GM19372 (cell line): ENCODE measurements at regions not wholly inside any gene's neighbourhood (a gene's known extent, or its start where the extent isn't known, plus 50 kb on each side); places are given as distances from the start of the nearest gene placed in this dataset.

Source experiments
- ATAC-seq: cut with Tn5 transposase; IDR thresholded peaks from one replicate; pipeline ENCODE4 v1.9.1; 2021; ENCODE audit warnings: mild to moderate bottlenecking, low read depth, moderate library complexity; ENCODE audit not compliant: unreplicated experiment

DNA sequence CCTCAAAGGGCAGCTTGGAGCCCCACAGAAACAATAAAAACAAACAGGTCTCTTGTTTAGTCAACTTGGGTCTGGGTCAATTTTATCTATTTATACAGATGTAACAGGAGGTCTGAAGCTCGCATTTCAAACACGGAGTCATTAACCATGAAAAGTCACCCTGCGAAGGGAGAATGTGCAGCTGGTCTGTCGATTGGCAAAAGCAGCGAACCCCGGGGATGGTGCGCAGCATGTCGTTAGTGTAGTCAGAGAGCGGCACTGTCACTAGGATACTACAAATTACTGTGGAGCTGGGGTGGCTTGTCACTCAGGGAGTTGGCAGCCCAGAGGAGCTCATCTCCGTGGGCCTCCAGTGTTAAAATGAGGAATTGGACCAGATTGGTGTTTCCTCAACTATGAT lies 190.4 kb upstream of the ARG1 start:
- no peak for ATAC-seq

DNA sequence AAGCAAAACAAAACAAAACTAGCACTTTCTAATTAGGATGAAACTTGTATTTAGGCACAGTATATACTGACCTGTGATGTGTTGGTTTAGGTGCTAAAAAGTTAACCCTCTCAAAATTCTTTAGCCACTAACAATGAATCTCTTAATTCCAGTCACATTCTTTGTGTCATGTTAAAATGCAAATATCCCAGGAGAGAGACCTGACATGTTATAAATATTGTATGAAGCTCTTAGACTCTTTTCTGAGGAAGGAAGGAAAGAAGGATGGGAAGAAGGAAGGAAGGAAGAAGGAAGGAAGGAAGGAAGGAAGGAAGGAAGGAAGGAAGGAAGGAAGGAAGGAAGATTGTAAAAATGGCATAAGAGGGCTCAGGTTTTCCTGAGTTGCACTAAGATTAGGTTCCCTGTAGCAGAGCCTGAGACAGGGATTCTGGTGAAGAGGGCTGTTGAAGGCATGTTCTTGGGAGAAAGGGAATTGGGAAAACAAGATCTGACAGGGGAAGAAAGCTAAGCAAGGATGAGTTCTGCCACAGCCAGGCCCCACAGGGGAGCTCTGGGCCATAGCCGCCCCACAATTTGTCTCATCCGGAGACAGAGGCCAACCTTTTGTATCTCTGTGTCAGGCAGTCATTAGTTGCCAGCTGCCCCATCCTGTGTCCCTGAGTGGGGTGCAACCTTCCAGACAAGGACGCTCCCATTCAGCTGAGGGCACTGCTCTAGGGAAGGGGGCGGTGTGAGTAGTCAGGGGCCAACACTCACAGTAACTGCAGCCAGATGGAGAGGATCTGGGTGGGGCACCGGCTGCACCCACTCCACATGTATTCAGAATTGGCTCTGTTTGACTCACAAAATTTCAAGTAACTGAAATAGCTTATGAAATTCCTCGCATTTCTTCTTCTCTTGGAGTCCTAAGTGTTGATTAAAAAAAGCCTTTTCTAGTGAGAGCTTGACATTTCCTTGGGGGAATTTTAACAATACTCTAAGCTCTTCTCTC lies 189.3 kb upstream of the ARG1 start:
- ATAC-seq = no peak

DNA sequence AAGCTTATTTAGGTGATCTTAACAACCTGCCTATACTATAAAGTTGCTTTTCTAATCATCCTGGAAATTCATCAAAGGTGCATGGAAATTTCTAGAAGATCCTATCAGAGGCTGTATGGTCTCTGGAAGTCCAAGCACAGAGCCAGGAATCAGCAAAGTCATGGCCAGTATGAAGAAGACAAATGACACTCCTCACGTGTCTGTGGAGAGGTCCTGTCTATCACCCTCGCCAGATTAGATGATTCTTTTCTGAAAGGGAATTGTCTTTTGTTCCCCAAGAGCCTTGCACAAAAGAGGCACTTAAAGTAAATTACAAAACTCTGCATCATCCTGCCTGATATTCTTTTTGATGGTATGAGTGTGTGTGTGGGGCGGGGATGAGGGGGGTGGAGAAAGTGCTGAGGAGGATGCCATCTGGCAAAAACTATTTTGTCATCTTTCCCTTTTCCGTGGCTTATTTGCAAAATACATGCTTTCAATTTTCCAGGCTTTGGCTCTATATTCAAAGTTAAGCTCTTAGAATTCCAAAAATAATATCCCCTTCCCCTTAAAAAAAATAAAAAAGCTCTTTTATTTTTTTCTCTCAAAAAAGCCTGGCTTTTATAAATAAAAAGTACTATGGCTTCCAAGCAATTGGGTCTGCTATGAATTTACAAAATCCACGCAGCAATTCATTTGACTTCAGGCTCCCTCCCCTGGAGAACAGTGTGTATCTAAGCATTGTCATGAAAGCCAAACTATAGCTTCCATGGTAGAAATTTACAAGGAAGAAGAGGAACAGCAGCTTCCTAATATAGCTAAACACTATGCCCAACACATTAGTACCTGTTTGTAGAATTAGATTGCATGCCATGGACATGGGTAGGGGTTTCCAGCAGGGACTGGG lies 185.2 kb upstream of the ARG1 start:
- ATAC-seq = no peak

DNA sequence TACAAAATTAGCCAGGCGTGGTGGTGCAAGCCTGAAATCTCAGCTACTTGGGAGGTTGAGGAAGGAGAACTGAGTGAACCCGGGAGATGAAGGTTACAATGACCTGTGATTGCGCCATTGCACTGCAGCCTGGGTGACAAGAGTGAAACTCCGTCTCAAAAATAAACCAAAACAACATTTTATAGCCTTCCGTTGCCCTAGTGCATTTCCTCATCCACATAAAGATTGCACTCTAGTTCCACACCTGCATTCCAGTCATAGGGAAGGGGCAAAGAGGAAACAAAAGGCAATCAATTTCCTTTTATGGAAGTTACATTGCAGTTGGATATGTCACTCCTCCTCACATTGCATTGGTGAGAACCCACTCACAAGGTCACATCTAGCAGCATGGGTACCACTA lies 182.7 kb upstream of the ARG1 start:
- no peak for ATAC-seq

DNA sequence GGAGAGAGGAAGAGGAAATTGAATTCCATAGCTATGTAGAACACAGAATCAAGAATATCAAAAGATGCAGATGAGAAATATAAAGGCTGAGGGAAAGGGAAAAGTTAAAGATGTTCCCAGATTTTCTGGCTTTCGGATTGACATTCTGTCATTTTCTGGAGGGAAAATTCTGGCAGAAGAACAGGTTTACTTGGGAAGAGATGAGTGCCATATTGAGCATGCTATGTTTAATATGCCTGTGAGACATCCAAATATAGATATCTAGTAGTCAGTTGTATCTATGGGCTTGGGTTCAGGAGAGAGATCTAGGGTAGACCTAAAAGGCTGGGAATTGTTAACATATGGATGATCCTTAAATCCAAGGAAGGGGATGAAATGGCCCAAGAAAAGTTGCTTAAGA lies 181.9 kb upstream of the ARG1 start:
- no peak for ATAC-seq

DNA sequence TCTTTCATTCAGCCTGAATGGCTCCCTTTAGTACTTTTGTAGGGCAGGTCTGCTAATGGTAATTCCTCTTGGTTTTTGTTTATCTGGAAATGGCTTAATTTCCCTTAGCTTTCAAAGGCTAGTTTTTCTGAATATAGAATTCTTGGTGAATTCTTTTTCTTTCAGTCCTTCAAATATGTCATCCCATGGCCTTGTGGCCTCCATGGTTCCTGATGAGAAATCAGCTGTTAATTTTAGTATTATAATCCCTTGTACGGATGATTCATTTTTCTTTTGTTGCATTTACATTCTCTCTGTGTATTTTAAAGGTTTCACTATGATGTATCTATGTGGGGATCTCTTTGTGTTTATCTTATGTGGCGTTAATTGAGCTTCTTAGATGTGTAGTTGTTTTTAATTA lies 179.6 kb upstream of the ARG1 start:
- ATAC-seq = no peak

DNA sequence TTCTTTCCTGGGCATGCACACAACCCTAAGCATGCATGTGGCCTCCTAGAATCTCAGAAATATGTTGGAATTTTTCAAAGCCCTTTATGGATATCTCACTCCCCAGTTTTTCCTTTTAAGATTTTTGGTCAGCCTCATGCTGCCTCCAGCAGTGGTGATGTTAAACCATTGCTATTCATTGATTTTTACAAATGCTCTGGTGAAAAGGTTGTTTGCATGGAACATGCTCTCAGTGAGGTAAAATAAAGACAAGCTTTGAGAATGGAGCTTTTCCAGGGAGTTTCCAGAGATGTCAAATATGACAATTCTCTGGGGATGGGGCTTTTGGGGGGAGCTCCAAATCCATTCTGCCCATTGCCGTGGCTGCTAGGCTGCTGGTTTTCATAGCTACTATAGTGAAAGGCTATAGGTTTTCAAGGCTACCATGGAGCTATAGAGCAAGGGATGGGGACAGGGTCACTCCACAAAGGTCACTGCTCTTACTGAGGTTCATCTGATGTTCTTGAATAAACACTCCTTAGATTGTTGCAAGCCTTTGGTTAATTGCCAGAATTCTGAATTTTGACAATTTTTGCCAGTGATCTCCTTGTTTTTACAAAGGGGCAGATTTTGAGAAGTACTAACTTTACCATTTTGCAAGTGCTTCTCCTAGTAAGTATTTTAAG lies 178.1 kb upstream of the ARG1 start:
- ATAC-seq = no peak

DNA sequence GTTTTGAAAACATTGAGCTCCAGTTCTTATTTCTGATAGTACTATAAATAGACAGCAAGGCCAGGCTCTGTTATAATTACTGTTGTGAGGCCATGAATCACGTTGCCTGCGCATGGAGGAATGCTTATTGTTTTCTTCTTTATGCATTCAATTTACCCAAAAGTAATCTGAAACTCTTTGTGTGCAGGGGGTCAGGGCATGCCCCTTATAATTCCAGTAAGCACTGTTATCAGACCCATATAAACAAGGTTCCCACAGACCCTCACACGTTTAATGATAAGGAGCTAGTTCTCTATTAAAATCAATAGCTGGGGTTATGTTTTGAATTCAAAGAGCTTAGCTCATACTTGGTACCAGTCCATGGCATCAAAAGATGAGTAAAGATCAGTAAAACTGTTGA lies 174.8 kb upstream of the ARG1 start:
- no peak for ATAC-seq

DNA sequence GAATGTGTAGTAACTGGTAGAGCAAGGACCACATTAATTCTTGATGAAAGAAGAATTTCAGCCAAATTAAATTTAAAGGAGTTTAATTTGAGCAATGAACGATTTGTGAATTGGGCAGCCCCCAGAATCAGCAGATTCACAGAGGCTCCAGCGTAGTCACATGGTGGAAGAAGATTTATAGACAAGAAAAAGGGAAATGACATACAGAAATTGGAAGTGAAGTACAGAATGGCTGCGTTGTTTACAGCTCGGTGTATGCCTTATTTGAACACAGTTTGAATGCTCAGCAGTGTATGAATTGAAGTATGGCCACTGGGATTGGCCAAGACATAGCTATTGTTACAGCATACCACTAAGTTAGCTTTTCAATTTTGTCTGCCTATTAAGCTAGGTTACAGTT lies 173.6 kb upstream of the ARG1 start:
- ATAC-seq = no peak

DNA sequence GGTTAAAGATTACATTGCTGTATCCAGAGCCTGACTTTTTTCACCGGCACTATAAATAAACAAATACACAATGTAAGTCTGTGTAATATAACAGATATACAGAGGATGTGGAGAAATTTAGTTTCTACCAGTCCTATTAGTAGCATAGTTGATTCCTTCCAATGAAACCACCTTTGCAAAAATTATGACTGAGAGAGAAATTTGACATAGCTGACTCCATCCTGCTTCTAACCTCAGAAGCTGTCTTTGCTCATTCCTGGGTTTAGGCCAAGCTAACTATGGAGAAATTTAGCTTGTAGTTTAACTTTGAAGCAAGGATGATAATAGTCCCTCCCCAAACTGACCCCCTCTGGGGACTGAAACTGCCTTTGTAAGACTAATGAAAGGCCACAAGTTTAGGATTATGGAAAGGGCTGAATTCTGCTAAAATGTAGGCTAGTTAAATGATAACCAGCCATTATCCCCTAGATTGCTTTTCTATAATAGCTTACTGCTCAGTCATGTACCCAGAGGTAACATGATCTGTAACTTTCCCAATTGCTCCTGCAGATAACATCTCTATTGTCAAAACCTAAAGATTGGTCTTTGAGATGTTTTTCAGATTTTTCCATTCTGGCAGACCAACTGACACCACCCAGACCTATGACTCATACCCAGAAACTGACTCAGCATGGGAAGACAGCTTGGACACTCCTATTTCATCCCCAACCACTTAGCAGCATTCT lies 172.8 kb upstream of the ARG1 start:
- no peak for ATAC-seq

DNA sequence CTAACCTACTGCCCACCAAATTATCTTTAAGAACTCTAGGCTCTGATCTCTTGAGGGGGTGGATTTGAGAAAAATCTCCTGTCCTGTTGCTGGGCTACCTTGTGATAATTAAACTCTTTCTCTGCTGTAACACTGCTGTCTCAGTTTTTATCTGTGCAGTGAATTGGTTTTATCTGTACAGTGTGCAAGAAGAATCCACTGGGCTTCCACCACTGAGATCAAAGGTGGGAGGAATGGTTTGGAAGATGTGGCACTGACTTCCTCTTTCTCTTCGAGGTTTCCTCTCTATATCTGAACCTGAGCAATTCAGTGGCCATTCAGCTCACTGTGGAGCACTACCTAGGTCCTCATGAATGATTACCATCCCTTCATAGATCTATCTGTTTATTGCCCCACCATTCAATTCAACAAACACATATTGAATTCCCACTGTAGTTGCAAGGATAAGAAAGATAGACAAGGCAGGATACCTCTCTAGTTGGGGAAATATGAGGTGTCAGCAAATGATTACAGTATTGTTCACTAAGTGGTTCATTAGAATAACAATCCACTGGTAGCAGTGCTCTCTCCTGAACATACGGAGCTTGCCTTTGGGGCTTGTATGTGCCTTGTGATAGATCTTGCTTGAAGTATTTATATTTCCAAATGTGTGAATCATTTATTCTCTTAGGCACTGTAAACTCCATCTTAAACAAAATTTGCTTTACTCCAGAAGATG lies 172.1 kb upstream of the ARG1 start:
- no peak for ATAC-seq

DNA sequence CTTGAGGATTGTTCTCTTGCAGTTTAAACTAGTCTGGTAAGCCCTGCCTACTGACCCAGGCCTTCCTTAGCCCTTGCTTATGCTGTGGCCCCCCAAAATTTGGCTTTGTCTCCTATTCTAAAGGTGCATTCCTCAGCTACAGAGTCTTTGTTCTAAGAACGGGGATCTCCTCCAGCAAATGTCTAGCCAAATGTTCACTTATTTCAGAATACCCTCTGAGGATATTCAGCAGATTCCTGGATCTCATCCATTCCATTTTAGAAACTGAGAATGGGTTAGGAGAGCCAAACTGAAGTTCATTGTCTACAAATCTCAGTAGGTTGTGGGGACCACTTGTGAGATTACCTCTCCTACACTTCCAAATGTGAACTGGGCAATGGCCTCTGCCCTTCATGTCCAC lies 164.2 kb upstream of the ARG1 start:
- no peak for ATAC-seq

DNA sequence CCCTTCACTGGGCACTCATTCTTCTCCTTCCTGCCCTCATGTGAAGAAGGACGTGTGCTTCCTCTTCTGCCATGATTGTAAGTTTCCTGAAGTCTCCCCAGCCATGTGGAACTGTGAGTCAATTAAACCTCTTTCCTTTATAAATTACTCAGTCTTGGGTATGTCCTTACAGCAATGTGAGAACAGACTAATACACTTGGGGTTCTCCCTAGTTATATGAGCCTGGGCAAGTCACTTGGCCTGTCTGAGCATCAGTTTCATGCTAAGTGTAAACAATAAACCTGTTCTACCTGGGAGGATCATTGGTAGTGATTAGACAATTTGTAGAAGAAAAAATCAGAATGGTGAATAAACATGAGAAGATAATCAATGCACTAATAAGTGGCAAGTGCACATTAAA lies 162.2 kb upstream of the ARG1 start:
- ATAC-seq = no peak

DNA sequence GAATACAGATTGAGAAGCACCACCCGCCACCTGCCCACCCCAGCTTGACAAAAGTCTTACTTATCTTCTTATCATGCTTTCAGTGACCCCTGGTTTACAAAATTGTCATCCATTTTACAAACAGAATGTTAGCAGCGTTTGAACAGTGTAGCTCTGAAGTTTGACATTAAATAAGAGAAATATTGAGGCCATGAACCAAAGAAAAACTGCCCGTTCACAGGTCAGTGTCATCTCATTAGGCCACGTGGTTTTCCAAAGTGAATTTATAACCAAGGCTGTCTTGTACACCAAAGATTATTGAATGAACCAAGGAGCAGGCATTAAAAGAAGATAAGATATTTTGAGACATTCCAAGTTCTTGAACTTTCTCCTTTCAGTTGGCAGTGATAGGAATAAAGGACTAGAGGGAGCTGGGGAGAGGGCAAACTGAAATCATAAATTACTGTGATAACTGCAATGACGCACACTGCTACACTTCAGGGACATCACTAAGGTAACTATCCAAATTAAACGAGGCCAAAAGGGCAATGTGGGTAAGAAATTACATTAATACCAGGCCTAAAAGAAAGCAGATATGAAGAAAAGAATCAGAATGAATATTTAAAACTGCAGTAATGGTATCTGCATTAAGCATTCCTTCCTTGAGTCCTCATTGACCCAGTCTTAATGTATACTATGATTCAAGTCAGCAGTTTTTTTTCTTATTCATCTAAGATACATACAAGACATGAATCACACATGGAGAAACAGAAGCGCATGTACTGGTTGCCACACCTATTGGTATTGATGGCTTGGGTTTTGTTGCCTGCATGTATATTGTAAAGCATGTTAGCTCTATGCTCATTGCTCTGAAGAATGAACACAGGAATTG lies 159.8 kb upstream of the ARG1 start:
- ATAC-seq = no peak

DNA sequence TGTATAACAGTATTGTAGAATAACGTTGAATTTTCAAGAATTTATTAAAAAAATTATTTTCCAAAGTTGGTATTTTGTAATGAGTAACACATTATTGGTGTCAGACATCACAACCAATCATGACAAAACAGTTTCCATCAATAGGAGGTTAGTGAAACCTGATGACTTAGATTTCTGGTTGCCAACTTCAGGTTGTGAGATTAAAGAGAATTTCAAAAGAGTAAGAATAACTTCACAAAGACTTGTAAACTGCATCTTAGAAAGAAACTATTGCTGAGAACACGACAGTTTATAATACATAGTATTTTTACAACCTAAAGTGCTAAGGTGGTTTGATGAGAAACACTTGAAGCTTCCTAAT lies 159.2 kb upstream of the ARG1 start:
- ATAC-seq = no peak

DNA sequence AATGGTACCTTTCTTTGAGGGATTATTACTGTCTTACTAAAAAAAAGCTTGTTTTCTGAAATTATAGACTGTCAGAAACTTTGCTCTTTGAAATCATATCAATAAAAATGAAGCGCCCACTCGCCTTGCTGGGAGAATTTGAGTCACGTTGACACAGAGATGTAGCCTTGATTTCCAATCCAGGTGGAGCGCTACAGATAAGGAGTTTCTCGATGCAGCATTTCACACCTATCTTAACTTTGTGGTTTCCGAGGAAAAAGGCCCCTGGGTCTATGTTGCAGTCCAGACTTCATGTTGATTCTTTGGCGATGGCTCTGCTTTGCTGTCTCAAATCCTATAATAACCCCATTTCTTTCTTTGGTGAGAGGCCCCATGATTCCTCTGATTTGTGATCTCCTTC lies 158.1 kb upstream of the ARG1 start:
- ATAC-seq = no peak

DNA sequence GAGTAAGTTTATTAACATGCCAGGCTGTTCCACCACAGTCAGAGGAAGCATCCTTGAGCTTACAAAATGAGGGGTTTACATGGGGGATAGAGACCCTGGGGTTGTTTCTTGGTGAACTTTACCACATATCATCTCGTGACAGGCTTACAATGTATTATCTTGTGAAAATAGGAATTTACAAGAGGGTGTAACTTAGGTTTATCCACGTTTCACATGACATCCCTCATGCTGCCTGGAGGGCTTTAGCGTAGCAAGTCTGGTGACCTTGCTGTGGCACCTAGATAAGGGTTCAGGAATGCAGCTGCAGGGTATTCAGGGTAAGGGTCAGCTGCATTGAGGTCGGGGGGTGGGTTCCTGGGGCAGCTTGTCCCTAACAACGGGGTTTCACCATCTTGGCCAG lies 154.6 kb upstream of the ARG1 start:
- no peak for ATAC-seq

DNA sequence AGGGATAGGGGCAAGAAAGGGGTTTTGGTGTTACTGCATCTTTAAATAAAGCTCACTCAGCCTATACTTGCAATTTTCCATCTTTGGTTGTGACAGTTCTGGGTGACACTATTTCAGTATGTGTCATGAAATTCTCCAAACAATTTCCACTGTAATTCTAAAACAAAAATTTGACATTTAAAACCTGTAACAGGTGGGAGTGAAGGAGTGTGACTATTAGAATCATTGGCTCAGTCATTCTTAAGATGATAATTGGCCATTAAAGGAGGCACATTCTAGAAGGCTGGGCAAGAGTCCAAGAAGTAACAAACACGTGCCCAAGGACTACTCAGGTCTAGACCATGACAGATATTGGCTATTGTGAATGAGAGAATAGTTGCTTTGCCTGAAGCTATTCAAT lies 153.3 kb upstream of the ARG1 start:
- no peak for ATAC-seq

DNA sequence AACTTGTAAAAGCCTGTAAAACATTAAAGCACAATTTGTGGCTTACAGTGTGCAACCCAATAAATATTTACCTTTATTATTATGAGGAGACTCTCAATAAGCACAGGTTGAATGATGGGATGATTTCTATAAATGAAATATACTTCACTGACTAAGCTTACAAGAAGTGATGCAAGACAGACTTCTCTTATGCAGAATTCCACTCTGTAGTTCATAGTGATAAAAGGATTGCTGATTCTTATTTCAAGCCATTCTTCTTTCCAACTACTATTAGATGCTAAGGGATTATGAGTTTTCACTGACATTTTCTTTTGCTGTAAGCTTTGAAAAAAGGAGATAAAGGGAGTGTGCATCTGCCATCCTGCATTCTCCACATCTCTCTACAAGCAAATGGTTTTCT lies 149.0 kb upstream of the ARG1 start:
- no peak for ATAC-seq
